Mucosa of gallbladder (tissue), 1 donor: ENCODE measurements at regions not wholly inside any gene's neighbourhood (a gene's known extent, or its start where the extent isn't known, plus 50 kb on each side); places are given as distances from the start of the nearest gene placed in this dataset.

Source experiments
- DNase-seq: peaks from one replicate; pipeline ENCODE4 v3.0.0-alpha.2; 2020; ENCODE audit warnings: low spot score
- donor health status: DM: no; HTN: no; CAD: no.

- DNase-seq: no peak
Measured at GRCh38 chr11:112464949-112465348, 204.3 kb upstream of the PLET1 start.

- DNase-seq: no peak
Measured at GRCh38 chr11:112465433-112466024, 204.9 kb upstream of the PLET1 start.

GRCh38 chr11:112467721-112468120, 207.1 kb upstream of the PLET1 start:
- no peak for DNase-seq

- DNase-seq: no peak
Measured at GRCh38 chr11:112469376-112469775, 208.7 kb upstream of the PLET1 start.

- no peak for DNase-seq
Measured at GRCh38 chr11:112470355-112470754, 209.7 kb upstream of the PLET1 start.

- no peak for DNase-seq
Measured at GRCh38 chr11:112471731-112472130, 211.1 kb upstream of the PLET1 start.

GRCh38 chr11:112477152-112477551, 216.5 kb upstream of the PLET1 start:
- no peak for DNase-seq

- no peak for DNase-seq
Measured at GRCh38 chr11:112477581-112478317, 217.1 kb upstream of the PLET1 start.

- no peak for DNase-seq
Measured at GRCh38 chr11:112478806-112479205, 218.1 kb upstream of the PLET1 start.

GRCh38 chr11:112481431-112481830, 220.8 kb upstream of the PLET1 start:
- no peak for DNase-seq

- DNase-seq: no peak
Measured at GRCh38 chr11:112481893-112482292, 221.2 kb upstream of the PLET1 start.

GRCh38 chr11:112485280-112485679, 224.6 kb upstream of the PLET1 start:
- DNase-seq: no peak

- DNase-seq: no peak
Measured at GRCh38 chr11:112497826-112498225, 237.2 kb upstream of the PLET1 start.

GRCh38 chr11:112498701-112499100, 238.0 kb upstream of the PLET1 start:
- DNase-seq: no peak

GRCh38 chr11:112499153-112499880, 238.7 kb upstream of the PLET1 start:
- no peak for DNase-seq

- no peak for DNase-seq
Measured at GRCh38 chr11:112499881-112500204, 239.2 kb upstream of the PLET1 start.

GRCh38 chr11:112503410-112503809, 242.8 kb upstream of the PLET1 start:
- no peak for DNase-seq

- DNase-seq: no peak
Measured at GRCh38 chr11:112504056-112504455, 243.4 kb upstream of the PLET1 start.

- no peak for DNase-seq
Measured at GRCh38 chr11:112506852-112507251, 246.2 kb upstream of the PLET1 start.

GRCh38 chr11:112507281-112507680, 246.6 kb upstream of the PLET1 start:
- DNase-seq: no peak

- DNase-seq: no peak
Measured at GRCh38 chr11:112508750-112509149, 248.1 kb upstream of the PLET1 start.

- no peak for DNase-seq
Measured at GRCh38 chr11:112509300-112509699, 248.6 kb upstream of the PLET1 start.

- no peak for DNase-seq
Measured at GRCh38 chr11:112511271-112511670, 250.6 kb upstream of the PLET1 start.
